ENCODE measurements at regions not wholly inside any gene's neighbourhood (a gene's known extent, or its start where the extent isn't known, plus 50 kb on each side); places are given as distances from the start of the nearest gene placed in this dataset.

DNA sequence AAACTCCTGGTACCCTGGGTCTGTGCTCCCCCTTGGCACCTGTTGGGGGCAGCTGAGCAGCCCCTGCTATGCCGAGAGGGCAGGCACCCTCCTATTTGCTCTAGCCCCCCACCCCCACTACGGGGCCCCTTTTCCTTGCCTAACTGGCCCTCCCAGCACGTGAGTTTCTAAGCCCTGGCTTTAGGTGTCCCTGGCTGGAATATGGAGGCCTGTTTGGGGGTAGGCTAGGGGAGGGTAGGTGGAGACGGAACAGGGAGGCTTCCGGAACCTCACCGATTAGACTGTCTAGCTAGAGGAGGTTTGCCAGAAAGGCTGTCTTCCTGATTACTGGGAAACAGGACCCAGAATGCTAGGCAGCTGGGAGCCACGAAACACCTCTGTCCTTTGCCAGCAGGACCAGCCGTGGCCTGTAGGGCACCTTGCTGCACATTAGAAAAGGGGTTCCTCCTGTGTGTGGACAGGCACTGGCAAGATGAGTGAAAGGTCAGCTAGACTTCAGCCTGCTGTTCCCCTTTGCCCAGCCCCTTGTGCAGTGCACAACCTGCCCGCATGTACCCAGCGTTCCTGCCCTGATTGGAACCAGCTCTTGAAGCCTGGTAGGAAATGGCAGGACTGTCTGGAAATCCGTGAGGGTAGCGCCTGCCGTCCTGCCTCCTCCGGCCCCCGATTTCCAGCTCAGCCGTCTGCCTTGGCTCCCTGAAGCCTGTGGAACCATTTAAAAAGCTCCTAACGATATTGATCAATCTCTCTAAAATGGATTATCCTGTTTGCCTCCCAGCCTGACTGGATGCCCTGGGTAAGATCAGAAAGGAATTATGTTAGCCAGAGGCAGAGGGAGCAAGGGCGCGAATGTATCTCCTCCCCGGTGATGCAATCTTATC is 83.4 kb upstream of the GSE1 start:
- TF ChIP-seq, protein P1, sequence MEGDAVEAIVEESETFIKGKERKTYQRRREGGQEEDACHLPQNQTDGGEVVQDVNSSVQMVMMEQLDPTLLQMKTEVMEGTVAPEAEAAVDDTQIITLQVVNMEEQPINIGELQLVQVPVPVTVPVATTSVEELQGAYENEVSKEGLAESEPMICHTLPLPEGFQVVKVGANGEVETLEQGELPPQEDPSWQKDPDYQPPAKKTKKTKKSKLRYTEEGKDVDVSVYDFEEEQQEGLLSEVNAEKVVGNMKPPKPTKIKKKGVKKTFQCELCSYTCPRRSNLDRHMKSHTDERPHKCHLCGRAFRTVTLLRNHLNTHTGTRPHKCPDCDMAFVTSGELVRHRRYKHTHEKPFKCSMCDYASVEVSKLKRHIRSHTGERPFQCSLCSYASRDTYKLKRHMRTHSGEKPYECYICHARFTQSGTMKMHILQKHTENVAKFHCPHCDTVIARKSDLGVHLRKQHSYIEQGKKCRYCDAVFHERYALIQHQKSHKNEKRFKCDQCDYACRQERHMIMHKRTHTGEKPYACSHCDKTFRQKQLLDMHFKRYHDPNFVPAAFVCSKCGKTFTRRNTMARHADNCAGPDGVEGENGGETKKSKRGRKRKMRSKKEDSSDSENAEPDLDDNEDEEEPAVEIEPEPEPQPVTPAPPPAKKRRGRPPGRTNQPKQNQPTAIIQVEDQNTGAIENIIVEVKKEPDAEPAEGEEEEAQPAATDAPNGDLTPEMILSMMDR (IDR thresholded peaks at IDR 0.05), result no peak
- TF ChIP-seq, protein P2, sequence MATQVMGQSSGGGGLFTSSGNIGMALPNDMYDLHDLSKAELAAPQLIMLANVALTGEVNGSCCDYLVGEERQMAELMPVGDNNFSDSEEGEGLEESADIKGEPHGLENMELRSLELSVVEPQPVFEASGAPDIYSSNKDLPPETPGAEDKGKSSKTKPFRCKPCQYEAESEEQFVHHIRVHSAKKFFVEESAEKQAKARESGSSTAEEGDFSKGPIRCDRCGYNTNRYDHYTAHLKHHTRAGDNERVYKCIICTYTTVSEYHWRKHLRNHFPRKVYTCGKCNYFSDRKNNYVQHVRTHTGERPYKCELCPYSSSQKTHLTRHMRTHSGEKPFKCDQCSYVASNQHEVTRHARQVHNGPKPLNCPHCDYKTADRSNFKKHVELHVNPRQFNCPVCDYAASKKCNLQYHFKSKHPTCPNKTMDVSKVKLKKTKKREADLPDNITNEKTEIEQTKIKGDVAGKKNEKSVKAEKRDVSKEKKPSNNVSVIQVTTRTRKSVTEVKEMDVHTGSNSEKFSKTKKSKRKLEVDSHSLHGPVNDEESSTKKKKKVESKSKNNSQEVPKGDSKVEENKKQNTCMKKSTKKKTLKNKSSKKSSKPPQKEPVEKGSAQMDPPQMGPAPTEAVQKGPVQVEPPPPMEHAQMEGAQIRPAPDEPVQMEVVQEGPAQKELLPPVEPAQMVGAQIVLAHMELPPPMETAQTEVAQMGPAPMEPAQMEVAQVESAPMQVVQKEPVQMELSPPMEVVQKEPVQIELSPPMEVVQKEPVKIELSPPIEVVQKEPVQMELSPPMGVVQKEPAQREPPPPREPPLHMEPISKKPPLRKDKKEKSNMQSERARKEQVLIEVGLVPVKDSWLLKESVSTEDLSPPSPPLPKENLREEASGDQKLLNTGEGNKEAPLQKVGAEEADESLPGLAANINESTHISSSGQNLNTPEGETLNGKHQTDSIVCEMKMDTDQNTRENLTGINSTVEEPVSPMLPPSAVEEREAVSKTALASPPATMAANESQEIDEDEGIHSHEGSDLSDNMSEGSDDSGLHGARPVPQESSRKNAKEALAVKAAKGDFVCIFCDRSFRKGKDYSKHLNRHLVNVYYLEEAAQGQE (IDR thresholded peaks at IDR 0.05; ENCODE audit: low read depth, low read length), result no peak
- TF ChIP-seq EP300 (IDR thresholded peaks at IDR 0.05; ENCODE audit: borderline replicate concordance in 1 of 2, low read depth in 1 of 2, low read length in 1 of 2) (no peak), RAD21 (IDR thresholded peaks at IDR 0.05; ENCODE audit: low read length) (no peak), TAF1 (IDR thresholded peaks at IDR 0.05; ENCODE audit: borderline replicate concordance, low read depth, low read length) (no peak)
